PC-3 (cell line): ENCODE measurements at regions not wholly inside any gene's neighbourhood (a gene's known extent, or its start where the extent isn't known, plus 50 kb on each side); places are given as distances from the start of the nearest gene placed in this dataset.

Experiments used
- ATAC-seq: fragments of 200-7000 bp; cut with Tn5 transposase; 2 replicates; pipeline ENCODE4 v1.9.1; 2020; ENCODE audit warnings: mild to moderate bottlenecking, moderate library complexity
- BruUV-seq: library from RNA; stranded (reverse); fragments of 400-500 nt; replicated peaks from 2 replicates; lab custom pipeline; 2021; lab: Mats Ljungman, UMichigan
- CTCF ChIA-PET: fragments of 300-600 bp; sonication (Branson Sonifier 250); formaldehyde crosslinking; loops from one replicate; lab custom pipeline; 2022; ENCODE audit warnings: antibody characterized with exemption; lab: Charles Lee
- POLR2A ChIA-PET: fragments of 300-600 bp; sonication (Branson Sonifier 250); formaldehyde crosslinking; loops from one replicate; lab custom pipeline; 2022; ENCODE audit warnings: antibody characterized with exemption; ENCODE audit not compliant: unreplicated experiment; lab: Charles Lee
- DNase-seq: peaks from one replicate; pipeline ENCODE4 v3.0.0-alpha.2; 2015
- H2AFZ ChIP-seq: fragments of 300-600 bp; sonication (generic); 2 replicates; pipeline ENCODE4 v1.6.0; 2016; ENCODE audit warnings: antibody characterized with exemption, low read length
- H3F3A ChIP-seq: fragments of 300-600 bp; sonication (generic); one replicate; pipeline ENCODE4 v1.6.0; 2017; ENCODE audit warnings: antibody characterized with exemption, low read length, control low read depth, mild to moderate bottlenecking; ENCODE audit not compliant: unreplicated experiment
- H3K27ac ChIP-seq: fragments of 300-600 bp; sonication (generic); 2 replicates; pipeline ENCODE4 v1.5.1; 2016; ENCODE audit warnings: mild to moderate bottlenecking, low read length
- H3K27me3 ChIP-seq: fragments of 300-600 bp; sonication (generic); 2 replicates; pipeline ENCODE4 v1.6.1; 2016; ENCODE audit warnings: low read length, mixed read lengths
- H3K36me3 ChIP-seq: fragments of 300-600 bp; sonication (generic); 2 replicates; pipeline ENCODE4 v1.6.1; 2016; ENCODE audit warnings: low read depth, mixed run types, low read length, mixed read lengths
- H3K4me1 ChIP-seq: fragments of 300-600 bp; sonication (generic); 2 replicates; pipeline ENCODE4 v1.5.1; 2016; ENCODE audit warnings: low read length; ENCODE audit not compliant: insufficient read depth
- H3K4me2 ChIP-seq: fragments of 300-600 bp; sonication (generic); 2 replicates; pipeline ENCODE4 v1.6.0; 2016; ENCODE audit warnings: low read length
- H3K4me3 ChIP-seq: fragments of 300-600 bp; sonication (generic); 2 replicates; pipeline ENCODE4 v1.5.1; 2016; ENCODE audit warnings: mild to moderate bottlenecking, low read length, mixed read lengths
- H3K79me2 ChIP-seq: fragments of 300-600 bp; sonication (generic); 2 replicates; pipeline ENCODE4 v1.6.1; 2017; ENCODE audit warnings: low read length, mixed read lengths
- H3K9ac ChIP-seq: fragments of 300-600 bp; sonication (generic); 2 replicates; pipeline ENCODE4 v1.6.0; 2016; ENCODE audit warnings: mild to moderate bottlenecking, low read length
- H3K9me2 ChIP-seq: fragments of 300-600 bp; sonication (generic); replicated peaks from 2 replicates; pipeline ENCODE4 v1.6.1; 2016; ENCODE audit warnings: mixed run types, low read length, mixed read lengths
- H3K9me3 ChIP-seq: fragments of 300-600 bp; sonication (generic); 2 replicates; pipeline ENCODE4 v1.6.1; 2016; ENCODE audit warnings: low read length, mixed read lengths
- H4K20me1 ChIP-seq: fragments of 300-600 bp; sonication (generic); 2 replicates; pipeline ENCODE4 v1.6.1; 2016; ENCODE audit warnings: low read length, mixed read lengths
- EZH2 ChIP-seq: fragments of 300-600 bp; sonication (generic); IDR thresholded peaks from one replicate; pipeline ENCODE4 v1.6.1; 2017; ENCODE audit warnings: antibody characterized with exemption, mild to moderate bottlenecking, low read length; ENCODE audit not compliant: unreplicated experiment
- EZH2phosphoT487 ChIP-seq: fragments of 300-600 bp; sonication (generic); IDR thresholded peaks from 2 replicates; pipeline ENCODE4 v1.6.1; 2018; ENCODE audit warnings: mild to moderate bottlenecking, antibody characterized with exemption, low read length, borderline replicate concordance
- intact Hi-C: fragments of 100-400 bp; cut with micrococcal nuclease; formaldehyde crosslinking; loops from 2 replicates; pipeline ENCODE4 v1.9.0; 2023
- TF ChIP-seq, protein P1 (sequence below): fragments of 300-600 bp; sonication (generic); conservative IDR thresholded peaks from 2 replicates; pipeline ENCODE4 v1.5.1; 2017; ENCODE audit warnings: antibody characterized with exemption, low read depth, mild to moderate bottlenecking, low read length

DNA sequence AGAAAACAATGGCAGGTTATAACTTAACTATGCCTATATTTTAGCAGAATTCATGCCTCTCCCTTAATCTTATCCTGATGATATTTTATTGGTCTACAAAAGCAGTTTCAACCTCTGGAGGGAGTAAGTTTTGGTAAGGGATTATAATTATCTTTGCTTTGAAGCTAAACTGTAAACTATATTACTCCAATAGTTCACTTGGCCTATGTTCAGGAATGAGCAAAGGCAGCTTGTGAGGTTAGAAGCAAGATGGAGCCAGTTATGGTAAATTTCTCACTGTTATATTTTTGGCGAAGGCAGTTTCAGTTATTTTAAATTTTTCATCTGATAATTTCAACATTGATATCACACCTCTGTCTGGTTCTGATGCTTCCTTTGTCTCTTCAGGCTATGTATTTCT lies 192.5 kb upstream of the RGPD4 start:
- H3K79me2 ChIP-seq, result no peaks in the 10 kb centered on the region
- H3K9me3 ChIP-seq, result peaks cover 4% of the 10 kb centered on the region; the same call in 1 of the 2 replicates
- H3K27me3 ChIP-seq, result no peaks in the 10 kb centered on the region
- no peak overlapping the region for H3K4me3 ChIP-seq
- DNase-seq, result no peak
- ChIA-PET POLR2A (no interaction called here), CTCF (no interaction called here)
- ATAC-seq, result no peak
- intact Hi-C loops, result no loop called here
- no peaks in the 10 kb centered on the region for H4K20me1 ChIP-seq
- H3K36me3 ChIP-seq, result no peaks in the 10 kb centered on the region; the same call in 1 of the 2 replicates
- no peaks in the 10 kb centered on the region for H3F3A ChIP-seq
- H3K27ac ChIP-seq, result peak overlapping the region; percentile 77
- H2AFZ ChIP-seq, result no peak overlapping the region
- H3K4me1 ChIP-seq, result peaks cover 15% of the 10 kb centered on the region; the same call in 1 of the 2 replicates
- peak overlapping the region; percentile 12 for H3K4me2 ChIP-seq
- H3K9me2 ChIP-seq, result no peaks in the 10 kb centered on the region
- BruUV-seq, result no TSS peak
- H3K9ac ChIP-seq, result no peak overlapping the region
- TF ChIP-seq EZH2phosphoT487 (no peak), EZH2 (no peak)
- TF ChIP-seq, protein P1, sequence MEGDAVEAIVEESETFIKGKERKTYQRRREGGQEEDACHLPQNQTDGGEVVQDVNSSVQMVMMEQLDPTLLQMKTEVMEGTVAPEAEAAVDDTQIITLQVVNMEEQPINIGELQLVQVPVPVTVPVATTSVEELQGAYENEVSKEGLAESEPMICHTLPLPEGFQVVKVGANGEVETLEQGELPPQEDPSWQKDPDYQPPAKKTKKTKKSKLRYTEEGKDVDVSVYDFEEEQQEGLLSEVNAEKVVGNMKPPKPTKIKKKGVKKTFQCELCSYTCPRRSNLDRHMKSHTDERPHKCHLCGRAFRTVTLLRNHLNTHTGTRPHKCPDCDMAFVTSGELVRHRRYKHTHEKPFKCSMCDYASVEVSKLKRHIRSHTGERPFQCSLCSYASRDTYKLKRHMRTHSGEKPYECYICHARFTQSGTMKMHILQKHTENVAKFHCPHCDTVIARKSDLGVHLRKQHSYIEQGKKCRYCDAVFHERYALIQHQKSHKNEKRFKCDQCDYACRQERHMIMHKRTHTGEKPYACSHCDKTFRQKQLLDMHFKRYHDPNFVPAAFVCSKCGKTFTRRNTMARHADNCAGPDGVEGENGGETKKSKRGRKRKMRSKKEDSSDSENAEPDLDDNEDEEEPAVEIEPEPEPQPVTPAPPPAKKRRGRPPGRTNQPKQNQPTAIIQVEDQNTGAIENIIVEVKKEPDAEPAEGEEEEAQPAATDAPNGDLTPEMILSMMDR, result no peak

DNA sequence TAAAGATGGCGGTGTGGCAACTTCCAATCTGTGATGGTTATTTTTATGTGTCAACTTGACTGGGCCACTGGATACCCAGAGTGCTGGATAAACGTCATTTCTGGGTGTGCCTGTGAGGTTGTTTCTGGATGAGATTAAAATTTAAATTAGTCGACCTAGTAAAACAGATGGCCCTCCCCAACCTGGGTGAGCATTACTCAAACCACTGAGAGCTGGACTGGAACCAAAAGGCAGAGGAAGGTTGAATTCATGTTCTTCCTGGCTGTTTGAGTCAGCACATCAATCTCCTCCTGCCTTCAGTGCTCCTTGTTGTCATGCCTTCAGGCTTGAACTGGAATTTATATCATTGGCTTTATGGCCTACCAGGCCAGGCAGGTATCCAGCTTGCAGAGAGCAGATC lies 190.8 kb upstream of the RGPD4 start:
- H3K9me2 ChIP-seq, result no peaks in the 10 kb centered on the region
- H2AFZ ChIP-seq, result no peak overlapping the region
- no peak overlapping the region for H3K4me3 ChIP-seq
- no peaks in the 10 kb centered on the region for H3K79me2 ChIP-seq
- peaks cover 4% of the 10 kb centered on the region; the same call in 1 of the 2 replicates for H3K9me3 ChIP-seq
- no peaks in the 10 kb centered on the region for H3F3A ChIP-seq
- ATAC-seq, result no peak
- no peak for TF ChIP-seq EZH2phosphoT487
- no peak for TF ChIP-seq EZH2
- TF ChIP-seq, protein P1, result no peak
- H3K9ac ChIP-seq, result no peak overlapping the region
- intact Hi-C loops, result no loop called here
- ChIA-PET POLR2A (no interaction called here), CTCF (no interaction called here)
- H3K27me3 ChIP-seq, result no peaks in the 10 kb centered on the region
- peaks cover 15% of the 10 kb centered on the region; the same call in 1 of the 2 replicates for H3K4me1 ChIP-seq
- no peak overlapping the region for H3K4me2 ChIP-seq
- no peaks in the 10 kb centered on the region for H4K20me1 ChIP-seq
- BruUV-seq, result no TSS peak
- no peaks in the 10 kb centered on the region; the same call in 1 of the 2 replicates for H3K36me3 ChIP-seq
- DNase-seq, result peak; percentile 80
- peak overlapping the region; percentile 55 for H3K27ac ChIP-seq

DNA sequence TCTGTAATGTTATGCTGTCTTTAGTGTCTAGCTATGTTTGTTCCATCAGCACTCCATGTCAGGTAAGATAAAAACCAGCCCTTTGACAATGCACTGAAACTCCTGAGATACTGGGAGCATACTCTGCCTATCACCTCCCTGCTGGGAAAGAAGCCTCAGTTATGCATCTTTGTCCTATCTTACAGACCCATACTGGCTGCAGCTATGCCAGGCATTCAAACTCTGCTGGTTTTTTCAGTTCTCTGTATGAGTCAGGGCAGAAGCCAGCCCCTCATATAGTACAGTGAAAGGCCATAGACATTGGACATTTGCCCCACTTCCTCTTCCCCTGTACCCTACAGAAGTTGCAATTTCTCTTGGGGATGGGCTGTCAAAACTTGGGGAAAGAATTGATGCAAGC lies 181.1 kb upstream of the RGPD4 start:
- H3K4me3 ChIP-seq, result no peak overlapping the region
- no peaks in the 10 kb centered on the region for H3F3A ChIP-seq
- H3K27ac ChIP-seq, result no peak overlapping the region
- H3K36me3 ChIP-seq, result no peaks in the 10 kb centered on the region
- H3K9me3 ChIP-seq, result no peaks in the 10 kb centered on the region
- H4K20me1 ChIP-seq, result no peaks in the 10 kb centered on the region
- no peak for ATAC-seq
- TF ChIP-seq EZH2 (no peak), EZH2phosphoT487 (no peak)
- TF ChIP-seq, protein P1, result no peak
- CTCF ChIA-PET, result no interaction called here
- H3K4me1 ChIP-seq, result no peaks in the 10 kb centered on the region
- H3K27me3 ChIP-seq, result no peaks in the 10 kb centered on the region
- H3K9me2 ChIP-seq, result no peaks in the 10 kb centered on the region
- POLR2A ChIA-PET, result no interaction called here
- intact Hi-C loops, result no loop called here
- no peak overlapping the region for H2AFZ ChIP-seq
- H3K79me2 ChIP-seq, result no peaks in the 10 kb centered on the region
- no peak overlapping the region for H3K9ac ChIP-seq
- DNase-seq, result no peak
- no TSS peak for BruUV-seq
- H3K4me2 ChIP-seq, result no peak overlapping the region
